ENCODE measurements at regions not wholly inside any gene's neighbourhood (a gene's known extent, or its start where the extent isn't known, plus 50 kb on each side); places are given as distances from the start of the nearest gene placed in this dataset.

GRCh38 chr19:32041681-32042292, 303.6 kb upstream of the ZNF507 start:
- Histone ChIP-seq H2AK5ac (ENCODE audit: low read depth, low read length) (no peak overlapping the region), H2BK120ac (ENCODE audit: low read depth, low read length) (no peak overlapping the region), H3K4me3 (ENCODE audit: insufficient read depth, low read depth, low read length) (peak overlapping the region; percentile 12; the same call in 1 of the 2 replicates), H3K9me3 (ENCODE audit: control insufficient read depth, insufficient read depth, low read length) (no peaks in the 10 kb centered on the region), H3K18ac (ENCODE audit: low read depth, low read length) (no peak overlapping the region), H4K8ac (ENCODE audit: low read depth in 2 of 2, low read length in 2 of 2) (no peak overlapping the region), H4K5ac (ENCODE audit: low read depth, low read length) (no peak overlapping the region), H2AK9ac (replicated peaks; ENCODE audit: low read depth, low read length, poor library complexity) (no peak overlapping the region), H4K91ac (ENCODE audit: insufficient read depth, low read depth, low read length) (no peak overlapping the region), H3K23ac (ENCODE audit: low read depth, low read length) (no peak overlapping the region), H3K56ac (ENCODE audit: extremely low read depth, insufficient read depth, low read length) (no peak overlapping the region), H4K20me1 (ENCODE audit: insufficient read depth, low read length) (no peaks in the 10 kb centered on the region), H3K27me3 (ENCODE audit: control insufficient read depth, insufficient read depth, low read length) (no peaks in the 10 kb centered on the region; the same call in none of the 2 replicates), H2BK20ac (ENCODE audit: low read depth, low read length) (no peak overlapping the region), H3K9me1 (ENCODE audit: insufficient read depth, low read length) (no peaks in the 10 kb centered on the region), H2BK5ac (ENCODE audit: low read depth, low read length, poor library complexity, severe bottlenecking) (no peak overlapping the region), H3K79me1 (ENCODE audit: low read depth in 1 of 2, low read length in 2 of 2) (no peaks in the 10 kb centered on the region), H2BK15ac (ENCODE audit: low read depth, low read length) (no peak overlapping the region), H3K4ac (ENCODE audit: low read depth, low read length) (no peak overlapping the region), H3K4me2 (ENCODE audit: low read depth, low read length) (peak overlapping the region; percentile 66), H3K14ac (replicated peaks; ENCODE audit: low read depth, low read length) (no peak overlapping the region), H2AFZ (replicated peaks; ENCODE audit: low read length, poor library complexity) (no peak overlapping the region), H3K9ac (ENCODE audit: low read depth, low read length) (no peak overlapping the region), H3K27ac (ENCODE audit: insufficient read depth, low read length) (no peak overlapping the region), H3K4me1 (ENCODE audit: control insufficient read depth, insufficient read depth, low read length) (no peaks in the 10 kb centered on the region), H3K36me3 (ENCODE audit: control insufficient read depth, insufficient read depth, low read length) (no peaks in the 10 kb centered on the region)
- intact Hi-C loops (cut with micrococcal nuclease) (loop anchor here (1.0 to 5.0 kb wide), 3 partner anchors 929 to 1374 kb away; no protein-coding TSS in a partner anchor), dilution Hi-C loops (cut with HindIII; ENCODE audit: low sequenced_read_pairs, unreplicated experiment) (no loop called here), in situ Hi-C loops (cut with MboI; ENCODE audit: low sequenced_read_pairs) (no loop called here)
- WGBS, 2 experiments (ENCODE audit: extremely low coverage in 2 of 2, insufficient read length in 1 of 2): 3% methylated on average over 7 of the region's 23 CpGs; no CpG with 5 or more reads in 1 of the 2 experiments
- no TSS peak for BruUV-seq (replicated peaks)
- ChIA-PET CTCF (interaction anchor here (0.6 to 1.5 kb wide), 4 partner anchors 8 to 1329 kb away, joined by 3 to 4 read pairs (median 3); no protein-coding TSS in a partner anchor), POLR2A (ENCODE audit: unreplicated experiment) (no interaction called here)
- TF ChIP-seq CHD1 (IDR thresholded peaks at IDR 0.05; ENCODE audit: low read depth, low read length): no peak
- TF ChIP-seq RCOR1 (IDR thresholded peaks at IDR 0.05; ENCODE audit: insufficient replicate concordance, low read length): no peak
- TF ChIP-seq NFE2L2 (IDR thresholded peaks at IDR 0.05; ENCODE audit: low read depth, low read length): no peak
- TF ChIP-seq CTCF (conservative IDR thresholded peaks at IDR 0.05; ENCODE audit: low read depth, low read length): peak; percentile 76
- no peak for TF ChIP-seq MAFK (IDR thresholded peaks at IDR 0.05; ENCODE audit: low read depth, low read length)
- no peak for TF ChIP-seq BHLHE40 (IDR thresholded peaks at IDR 0.05; ENCODE audit: low read depth, low read length)
- TF ChIP-seq RAD21 (IDR thresholded peaks at IDR 0.05; ENCODE audit: low read length): peak; percentile 67
- TF ChIP-seq FOS (IDR thresholded peaks at IDR 0.05; ENCODE audit: low read depth, low read length): no peak
- TF ChIP-seq SMC3 (IDR thresholded peaks at IDR 0.05; ENCODE audit: low read depth, low read length): peak; percentile 55
- TF ChIP-seq MXI1 (IDR thresholded peaks at IDR 0.05; ENCODE audit: borderline replicate concordance, low read depth, low read length): no peak
- no peak for TF ChIP-seq ELK1 (IDR thresholded peaks at IDR 0.05; ENCODE audit: borderline replicate concordance, low read depth, low read length)
- no peak for TF ChIP-seq MAZ (IDR thresholded peaks at IDR 0.05; ENCODE audit: borderline replicate concordance, low read depth, low read length)
- no peak for TF ChIP-seq CEBPB (IDR thresholded peaks at IDR 0.05; ENCODE audit: low read depth, low read length)
- no peak for TF ChIP-seq RFX5 (IDR thresholded peaks at IDR 0.05; ENCODE audit: low read depth, low read length)
- TF ChIP-seq USF2 (IDR thresholded peaks at IDR 0.05; ENCODE audit: low read depth, low read length): no peak
- no peak for TF ChIP-seq POLR2A (IDR thresholded peaks at IDR 0.05; ENCODE audit: low read depth, low read length)
- DNase-seq (peak; percentile 31), ATAC-seq (ENCODE audit: low read depth) (peak; percentile 57; the same call in 1 of the 2 replicates)

Measured in IMR-90 (cell line).